Peyer's patch (tissue), 4 donors: ENCODE measurements at regions not wholly inside any gene's neighbourhood (a gene's known extent, or its start where the extent isn't known, plus 50 kb on each side); places are given as distances from the start of the nearest gene placed in this dataset.

Experiments used
- POLR2A ChIP-seq, 2 donors: fragments of 450-650 bp; IDR thresholded peaks; one replicate each; pipeline ENCODE4 v1.5.1; 2017; ENCODE audit warnings: antibody characterized with exemption in 2 of 2, mild to moderate bottlenecking in 2 of 2, moderate library complexity in 2 of 2
- TF ChIP-seq, protein P1 (sequence below), 6 experiments: fragments of 450-650 bp in 4 of 6; fragments of 200-600 bp in 2 of 6; sonication (generic) in 1 of 6; IDR thresholded peaks; one replicate each; pipeline ENCODE4 v1.5.1; 2017 to 2019; ENCODE audit warnings: antibody characterized with exemption in 6 of 6, mild to moderate bottlenecking in 3 of 6, moderate library complexity in 1 of 6

- no peak for TF ChIP-seq POLR2A (IDR thresholded peaks at IDR 0.05)
- TF ChIP-seq, protein P1, sequence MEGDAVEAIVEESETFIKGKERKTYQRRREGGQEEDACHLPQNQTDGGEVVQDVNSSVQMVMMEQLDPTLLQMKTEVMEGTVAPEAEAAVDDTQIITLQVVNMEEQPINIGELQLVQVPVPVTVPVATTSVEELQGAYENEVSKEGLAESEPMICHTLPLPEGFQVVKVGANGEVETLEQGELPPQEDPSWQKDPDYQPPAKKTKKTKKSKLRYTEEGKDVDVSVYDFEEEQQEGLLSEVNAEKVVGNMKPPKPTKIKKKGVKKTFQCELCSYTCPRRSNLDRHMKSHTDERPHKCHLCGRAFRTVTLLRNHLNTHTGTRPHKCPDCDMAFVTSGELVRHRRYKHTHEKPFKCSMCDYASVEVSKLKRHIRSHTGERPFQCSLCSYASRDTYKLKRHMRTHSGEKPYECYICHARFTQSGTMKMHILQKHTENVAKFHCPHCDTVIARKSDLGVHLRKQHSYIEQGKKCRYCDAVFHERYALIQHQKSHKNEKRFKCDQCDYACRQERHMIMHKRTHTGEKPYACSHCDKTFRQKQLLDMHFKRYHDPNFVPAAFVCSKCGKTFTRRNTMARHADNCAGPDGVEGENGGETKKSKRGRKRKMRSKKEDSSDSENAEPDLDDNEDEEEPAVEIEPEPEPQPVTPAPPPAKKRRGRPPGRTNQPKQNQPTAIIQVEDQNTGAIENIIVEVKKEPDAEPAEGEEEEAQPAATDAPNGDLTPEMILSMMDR (IDR thresholded peaks at IDR 0.05): no peak
Observed at GRCh38 chr10:117621196-117621595, 78.7 kb downstream of the EMX2 start.
